RWPE2 (cell line): ENCODE measurements at regions not wholly inside any gene's neighbourhood (a gene's known extent, or its start where the extent isn't known, plus 50 kb on each side); places are given as distances from the start of the nearest gene placed in this dataset.
A peak's percentile ranks its signal among the peaks of the same experiment; 100 is the strongest.

Source experiments
- ATAC-seq: fragments of 200-7000 bp; cut with Tn5 transposase; 3 replicates; pipeline ENCODE4 v1.9.1; 2021; ENCODE audit warnings: low read depth
- DNase-seq: peaks from one replicate; pipeline ENCODE4 v3.0.0-alpha.2; 2020; ENCODE audit warnings: low spot score
- H3K27ac ChIP-seq: fragments of 450-650 bp; 2 replicates; pipeline ENCODE4 v1.5.1; 2017; ENCODE audit warnings: mild to moderate bottlenecking; ENCODE audit not compliant: poor library complexity, severe bottlenecking
- H3K27me3 ChIP-seq: fragments of 250-450 bp; sonication (Bioruptor Pico); 2 replicates; pipeline ENCODE4 v1.5.1; 2021; ENCODE audit warnings: mild to moderate bottlenecking, moderate library complexity; ENCODE audit not compliant: insufficient read depth, poor library complexity, severe bottlenecking
- H3K36me3 ChIP-seq: fragments of 250-450 bp; sonication (Bioruptor Pico); 2 replicates; pipeline ENCODE4 v1.5.1; 2020; ENCODE audit warnings: low read depth, mild to moderate bottlenecking, moderate library complexity
- H3K4me1 ChIP-seq: fragments of 250-450 bp; sonication (Bioruptor Pico); 2 replicates; pipeline ENCODE4 v1.5.1; 2021; ENCODE audit warnings: mild to moderate bottlenecking, moderate library complexity; ENCODE audit not compliant: insufficient read depth, poor library complexity, severe bottlenecking
- H3K4me3 ChIP-seq: fragments of 250-450 bp; sonication (Bioruptor Pico); 2 replicates; pipeline ENCODE4 v1.5.1; 2021; ENCODE audit warnings: mild to moderate bottlenecking, moderate library complexity; ENCODE audit not compliant: severe bottlenecking
- H3K9me3 ChIP-seq: fragments of 250-450 bp; sonication (Bioruptor Pico); 2 replicates; pipeline ENCODE4 v1.5.1; 2021; ENCODE audit warnings: mild to moderate bottlenecking, moderate library complexity; ENCODE audit not compliant: severe bottlenecking
- CTCF ChIP-seq: fragments of 450-650 bp; IDR thresholded peaks from one replicate; pipeline ENCODE4 v1.5.1; 2017; ENCODE audit warnings: mild to moderate bottlenecking, moderate library complexity; ENCODE audit not compliant: poor library complexity, severe bottlenecking

- no peak overlapping the region for H3K27ac ChIP-seq
Measured at GRCh38 chr1:10888791-10889649, 92.6 kb upstream of the CASZ1 start.

GRCh38 chr1:10889650-10890353 lies 93.4 kb upstream of the CASZ1 start:
- Histone ChIP-seq H3K4me3 (no peak overlapping the region), H3K36me3 (no peaks in the 10 kb centered on the region), H3K27ac (no peak overlapping the region), H3K9me3 (no peaks in the 10 kb centered on the region), H3K27me3 (no peaks in the 10 kb centered on the region), H3K4me1 (peaks cover 5% of the 10 kb centered on the region)
- TF ChIP-seq CTCF: no peak
- DNase-seq (no peak), ATAC-seq (no peak)

More at GRCh38 chr1:10888791-10889649, 92.6 kb upstream of the CASZ1 start:
- Histone ChIP-seq H3K9me3 (no peaks in the 10 kb centered on the region), H3K36me3 (no peaks in the 10 kb centered on the region), H3K27me3 (no peaks in the 10 kb centered on the region), H3K4me1 (peaks cover 5% of the 10 kb centered on the region), H3K4me3 (no peak overlapping the region)
- no peak for TF ChIP-seq CTCF
- no peak for ATAC-seq
- no peak for DNase-seq

- Histone ChIP-seq H3K4me3 (no peak overlapping the region), H3K27me3 (no peaks in the 10 kb centered on the region), H3K36me3 (no peaks in the 10 kb centered on the region), H3K9me3 (no peaks in the 10 kb centered on the region), H3K27ac (no peak overlapping the region), H3K4me1 (peaks cover 5% of the 10 kb centered on the region)
- DNase-seq: no peak
- peak; percentile 63 for ATAC-seq
- no peak for TF ChIP-seq CTCF
Measured at GRCh38 chr1:10890491-10891071, 94.1 kb upstream of the CASZ1 start.

DNA sequence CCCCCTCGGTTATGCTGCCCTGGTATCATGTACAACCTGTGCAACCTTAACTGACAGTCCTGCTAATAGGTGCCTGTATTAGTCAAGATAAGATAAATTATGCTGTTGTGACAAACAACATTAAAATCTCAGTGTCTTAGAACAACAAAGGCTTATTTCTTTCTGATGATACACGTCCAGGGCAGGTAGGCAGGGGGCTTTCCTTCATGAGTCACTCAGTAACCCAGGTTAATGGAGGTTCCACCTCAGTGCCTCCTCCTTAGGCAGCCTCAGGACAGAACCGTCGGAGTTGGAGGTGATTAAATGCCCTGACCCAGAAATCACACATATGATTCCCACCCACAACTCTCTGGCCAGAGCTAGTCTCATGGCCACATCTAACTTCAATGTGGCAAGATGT lies 94.6 kb upstream of the CASZ1 start:
- no peak for DNase-seq
- H3K27ac ChIP-seq: no peak overlapping the region
- ATAC-seq: peak; percentile 71

More for the DNA sequence above, 94.6 kb upstream of the CASZ1 start:
- no peaks in the 10 kb centered on the region for H3K9me3 ChIP-seq
- no peaks in the 10 kb centered on the region for H3K36me3 ChIP-seq
- H3K4me3 ChIP-seq: no peak overlapping the region
- peaks cover 5% of the 10 kb centered on the region for H3K4me1 ChIP-seq
- no peaks in the 10 kb centered on the region for H3K27me3 ChIP-seq
- TF ChIP-seq CTCF: no peak
